ENCODE measurements at regions not wholly inside any gene's neighbourhood (a gene's known extent, or its start where the extent isn't known, plus 50 kb on each side); places are given as distances from the start of the nearest gene placed in this dataset.

DNA sequence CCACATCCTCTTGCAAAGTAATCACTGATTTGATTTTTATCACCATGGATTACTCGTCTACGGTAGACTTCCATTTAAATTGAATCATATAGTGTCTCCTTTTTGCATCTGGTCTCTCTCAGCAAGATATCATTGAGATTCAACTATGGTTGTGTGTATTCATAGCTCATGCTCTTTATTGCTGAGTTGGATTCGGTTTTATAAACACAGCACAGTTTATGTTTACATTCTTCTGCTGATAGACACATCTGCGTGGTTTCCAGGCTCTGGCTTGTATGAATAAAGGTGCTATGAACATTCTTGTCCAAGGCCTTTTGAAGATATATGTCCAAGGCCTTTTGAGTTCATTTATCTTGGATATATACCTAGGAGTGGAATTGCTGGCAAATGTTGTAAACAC, 356.5 kb upstream of the CELF2 start:
- Histone ChIP-seq H3K9me3 (no peaks in the 10 kb centered on the region), H3K27me3 (replicated peaks; ENCODE audit: control insufficient read depth, insufficient read depth, low read length) (no peaks in the 10 kb centered on the region), H3K36me3 (ENCODE audit: control insufficient read depth, insufficient read depth, low read length) (no peaks in the 10 kb centered on the region), H3K4me3 (ENCODE audit: low read depth, low read length) (no peak overlapping the region), H3K4me1 (no peaks in the 10 kb centered on the region)
- no TSS peak for BruUV-seq (replicated peaks)
- no peaks in the 10 kb centered on the region for H3K36me3 Mint-ChIP-seq (ENCODE audit: insufficient read depth, unreplicated experiment)
- no peak overlapping the region for H3K4me3 Mint-ChIP-seq (ENCODE audit: unreplicated experiment)
- no peak overlapping the region for H3K27ac Mint-ChIP-seq (ENCODE audit: unreplicated experiment)
- intact Hi-C loops (cut with micrococcal nuclease; ENCODE audit: unreplicated experiment): no loop called here
- no peaks in the 10 kb centered on the region for H3K4me1 Mint-ChIP-seq (ENCODE audit: low read depth, unreplicated experiment)
- peaks cover 18% of the 10 kb centered on the region for H3K27me3 Mint-ChIP-seq (ENCODE audit: insufficient read depth, unreplicated experiment)
- H3K9me3 Mint-ChIP-seq (ENCODE audit: unreplicated experiment): no peaks in the 10 kb centered on the region
- CTCF ChIA-PET: no interaction called here
- POLR2A ChIA-PET: no interaction called here
- no peak for TF ChIP-seq CTCF (IDR thresholded peaks at IDR 0.05; ENCODE audit: insufficient read depth in 1 of 2, low read depth in 1 of 2, low read length in 1 of 2, severe bottlenecking in 1 of 2, unreplicated experiment in 1 of 2)
- no peak for DNase-seq

GRCh38 chr10:10662716-10663408, 354.8 kb upstream of the CELF2 start:
- DNase-seq: no peak
- H3K9me3 ChIP-seq: no peaks in the 10 kb centered on the region
- Mint-ChIP-seq H3K27me3 (ENCODE audit: insufficient read depth, unreplicated experiment) (peaks cover 24% of the 10 kb centered on the region), H3K9me3 (ENCODE audit: unreplicated experiment) (no peaks in the 10 kb centered on the region), H3K4me3 (ENCODE audit: unreplicated experiment) (no peak overlapping the region), H3K27ac (ENCODE audit: unreplicated experiment) (no peak overlapping the region), H3K36me3 (ENCODE audit: insufficient read depth, unreplicated experiment) (no peaks in the 10 kb centered on the region), H3K4me1 (ENCODE audit: low read depth, unreplicated experiment) (no peaks in the 10 kb centered on the region)
- no peak for TF ChIP-seq CTCF (IDR thresholded peaks at IDR 0.05; ENCODE audit: insufficient read depth in 1 of 2, low read depth in 1 of 2, low read length in 1 of 2, severe bottlenecking in 1 of 2, unreplicated experiment in 1 of 2)
- H3K36me3 ChIP-seq (ENCODE audit: control insufficient read depth, insufficient read depth, low read length): no peaks in the 10 kb centered on the region
- CTCF ChIA-PET: no interaction called here
- H3K27me3 ChIP-seq (replicated peaks; ENCODE audit: control insufficient read depth, insufficient read depth, low read length): no peaks in the 10 kb centered on the region
- BruUV-seq (replicated peaks): no TSS peak
- no peaks in the 10 kb centered on the region for H3K4me1 ChIP-seq
- POLR2A ChIA-PET: no interaction called here
- no peak overlapping the region for H3K4me3 ChIP-seq (ENCODE audit: low read depth, low read length)
- intact Hi-C loops (cut with micrococcal nuclease; ENCODE audit: unreplicated experiment): no loop called here

DNA sequence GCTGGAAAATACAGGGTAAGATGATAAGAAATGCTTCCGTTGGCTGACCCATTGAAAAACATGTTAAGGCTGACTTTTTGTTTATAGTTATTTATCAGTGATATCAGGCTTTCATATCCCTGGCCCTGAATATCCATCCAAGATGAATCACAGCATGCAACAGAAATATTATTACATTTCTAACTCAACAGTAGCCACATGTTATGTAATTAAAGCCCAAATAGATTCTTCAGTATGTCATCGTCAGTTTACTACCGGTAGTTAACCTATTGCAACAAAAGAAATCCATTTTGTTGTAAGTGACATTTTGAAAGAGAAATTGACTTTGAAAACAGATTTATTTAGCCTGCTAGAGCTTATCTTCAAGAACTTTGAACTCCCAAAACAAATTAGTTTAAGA, 354.1 kb upstream of the CELF2 start:
- no peak for TF ChIP-seq CTCF (IDR thresholded peaks at IDR 0.05; ENCODE audit: insufficient read depth in 1 of 2, low read depth in 1 of 2, low read length in 1 of 2, severe bottlenecking in 1 of 2, unreplicated experiment in 1 of 2)
- Histone ChIP-seq H3K9me3 (no peaks in the 10 kb centered on the region), H3K36me3 (ENCODE audit: control insufficient read depth, insufficient read depth, low read length) (no peaks in the 10 kb centered on the region), H3K27me3 (replicated peaks; ENCODE audit: control insufficient read depth, insufficient read depth, low read length) (no peaks in the 10 kb centered on the region), H3K4me1 (no peaks in the 10 kb centered on the region), H3K4me3 (ENCODE audit: low read depth, low read length) (no peak overlapping the region)
- H3K27me3 Mint-ChIP-seq (ENCODE audit: insufficient read depth, unreplicated experiment): peaks cover 24% of the 10 kb centered on the region
- ChIA-PET CTCF (no interaction called here), POLR2A (no interaction called here)
- DNase-seq: no peak
- no peaks in the 10 kb centered on the region for H3K9me3 Mint-ChIP-seq (ENCODE audit: unreplicated experiment)
- H3K36me3 Mint-ChIP-seq (ENCODE audit: insufficient read depth, unreplicated experiment): no peaks in the 10 kb centered on the region
- H3K4me1 Mint-ChIP-seq (ENCODE audit: low read depth, unreplicated experiment): no peaks in the 10 kb centered on the region
- BruUV-seq (replicated peaks): no TSS peak
- H3K4me3 Mint-ChIP-seq (ENCODE audit: unreplicated experiment): no peak overlapping the region
- intact Hi-C loops (cut with micrococcal nuclease; ENCODE audit: unreplicated experiment): no loop called here
- H3K27ac Mint-ChIP-seq (ENCODE audit: unreplicated experiment): no peak overlapping the region
